Endodermal cell (in vitro differentiated cells): ENCODE measurements at regions not wholly inside any gene's neighbourhood (a gene's known extent, or its start where the extent isn't known, plus 50 kb on each side); places are given as distances from the start of the nearest gene placed in this dataset.

Experiments used
- DNase-seq: peaks from one replicate; pipeline ENCODE4 v3.0.0-alpha.2; 2017
- H3K27ac ChIP-seq: 2 replicates; pipeline ENCODE4 v1.5.1; 2013; ENCODE audit warnings: mild to moderate bottlenecking, low read depth, low read length, moderate library complexity
- H3K27me3 ChIP-seq: 2 replicates; pipeline ENCODE4 v1.6.1; 2013; ENCODE audit warnings: mild to moderate bottlenecking, low read length, moderate library complexity; ENCODE audit not compliant: insufficient read depth, control insufficient read depth, poor library complexity, severe bottlenecking
- H3K36me3 ChIP-seq: 2 replicates; pipeline ENCODE4 v1.7.0; 2013; ENCODE audit warnings: mild to moderate bottlenecking, low read length, moderate library complexity; ENCODE audit not compliant: control insufficient read depth, insufficient read depth
- H3K4me1 ChIP-seq: one replicate; pipeline ENCODE4 v1.7.0; 2013; ENCODE audit warnings: low read length; ENCODE audit not compliant: control insufficient read depth, insufficient read depth
- H3K4me3 ChIP-seq: 2 replicates; pipeline ENCODE4 v1.5.1; 2013; ENCODE audit warnings: mild to moderate bottlenecking, low read length, moderate library complexity
- H3K9ac ChIP-seq: 2 replicates; pipeline ENCODE4 v1.6.1; 2013; ENCODE audit warnings: mild to moderate bottlenecking, low read length, moderate library complexity; ENCODE audit not compliant: poor library complexity, severe bottlenecking; ENCODE audit errors: extremely low read depth
- H3K9me3 ChIP-seq: 2 replicates; pipeline ENCODE4 v1.6.1; 2013; ENCODE audit warnings: mild to moderate bottlenecking, low read length, moderate library complexity; ENCODE audit not compliant: control insufficient read depth
- H3K27ac Mint-ChIP-seq: 2 replicates; pipeline ENCODE4 v1.8.0; 2020; ENCODE audit warnings: mixed read lengths
- H3K27me3 Mint-ChIP-seq: 2 replicates; pipeline ENCODE4 v1.8.0; 2021; ENCODE audit warnings: mild to moderate bottlenecking, mixed read lengths; ENCODE audit not compliant: insufficient read depth
- H3K36me3 Mint-ChIP-seq: 2 replicates; pipeline ENCODE4 v1.8.0; 2020; ENCODE audit warnings: low read depth, mixed read lengths
- H3K4me1 Mint-ChIP-seq: 2 replicates; pipeline ENCODE4 v1.8.0; 2020; ENCODE audit warnings: mixed read lengths
- H3K4me3 Mint-ChIP-seq: 2 replicates; pipeline ENCODE4 v1.8.0; 2020; ENCODE audit warnings: mild to moderate bottlenecking, moderate library complexity, mixed read lengths
- H3K9me3 Mint-ChIP-seq: 2 replicates; pipeline ENCODE4 v1.8.0; 2020; ENCODE audit warnings: mild to moderate bottlenecking, mixed read lengths
- WGBS, 2 experiments: methylation state at CpG; one replicate each; pipeline versions ENCODE4 v1.1.5 to v1.1.7; 2013; ENCODE audit warnings: missing lambda C conversion rate in 2 of 2, mixed read lengths in 1 of 2; ENCODE audit not compliant: insufficient coverage in 1 of 2, insufficient read length in 1 of 2; 5-methylcytosine and 5-hydroxymethylcytosine counted together
- TF ChIP-seq, protein P1 (sequence below): fragments of 200-600 bp; sonication (generic); conservative IDR thresholded peaks from 2 replicates; pipeline ENCODE4 v1.5.0; 2021; ENCODE audit warnings: antibody characterized with exemption, mild to moderate bottlenecking

DNA sequence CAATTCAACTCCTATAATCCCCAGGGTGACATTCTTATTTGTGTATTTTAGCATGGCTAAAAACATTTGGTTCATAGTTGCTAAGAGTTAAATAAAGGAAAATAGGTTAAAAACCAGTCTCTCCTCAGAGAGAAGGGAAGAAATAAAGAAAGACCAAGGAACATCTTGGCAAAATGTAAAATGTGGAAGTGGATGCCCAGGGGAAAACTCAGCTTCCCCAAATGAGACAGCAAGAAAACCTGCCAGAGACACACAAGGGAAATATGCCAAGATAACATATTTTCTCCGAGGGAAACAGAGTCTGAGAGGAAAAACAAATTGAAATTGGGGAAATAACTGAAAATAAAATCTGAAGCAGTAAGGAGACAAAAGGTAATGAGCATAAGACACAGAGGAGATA, 1569.3 kb downstream of the PCDH18 start:
- Histone ChIP-seq H3K9me3 (peaks cover 19% of the 10 kb centered on the region), H3K4me3 (no peak overlapping the region), H3K27me3 (no peaks in the 10 kb centered on the region), H3K9ac (no peak overlapping the region), H3K36me3 (no peaks in the 10 kb centered on the region), H3K4me1 (no peaks in the 10 kb centered on the region), H3K27ac (no peak overlapping the region)
- Mint-ChIP-seq H3K4me1 (no peaks in the 10 kb centered on the region), H3K36me3 (no peaks in the 10 kb centered on the region), H3K9me3 (peaks cover 14% of the 10 kb centered on the region), H3K4me3 (no peak overlapping the region), H3K27me3 (no peaks in the 10 kb centered on the region), H3K27ac (no peak overlapping the region)
- WGBS, 2 experiments: 80 to 86% methylated on average over 1 of the region's 1 CpG
- DNase-seq: no peak
- TF ChIP-seq, protein P1, sequence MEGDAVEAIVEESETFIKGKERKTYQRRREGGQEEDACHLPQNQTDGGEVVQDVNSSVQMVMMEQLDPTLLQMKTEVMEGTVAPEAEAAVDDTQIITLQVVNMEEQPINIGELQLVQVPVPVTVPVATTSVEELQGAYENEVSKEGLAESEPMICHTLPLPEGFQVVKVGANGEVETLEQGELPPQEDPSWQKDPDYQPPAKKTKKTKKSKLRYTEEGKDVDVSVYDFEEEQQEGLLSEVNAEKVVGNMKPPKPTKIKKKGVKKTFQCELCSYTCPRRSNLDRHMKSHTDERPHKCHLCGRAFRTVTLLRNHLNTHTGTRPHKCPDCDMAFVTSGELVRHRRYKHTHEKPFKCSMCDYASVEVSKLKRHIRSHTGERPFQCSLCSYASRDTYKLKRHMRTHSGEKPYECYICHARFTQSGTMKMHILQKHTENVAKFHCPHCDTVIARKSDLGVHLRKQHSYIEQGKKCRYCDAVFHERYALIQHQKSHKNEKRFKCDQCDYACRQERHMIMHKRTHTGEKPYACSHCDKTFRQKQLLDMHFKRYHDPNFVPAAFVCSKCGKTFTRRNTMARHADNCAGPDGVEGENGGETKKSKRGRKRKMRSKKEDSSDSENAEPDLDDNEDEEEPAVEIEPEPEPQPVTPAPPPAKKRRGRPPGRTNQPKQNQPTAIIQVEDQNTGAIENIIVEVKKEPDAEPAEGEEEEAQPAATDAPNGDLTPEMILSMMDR: no peak

DNA sequence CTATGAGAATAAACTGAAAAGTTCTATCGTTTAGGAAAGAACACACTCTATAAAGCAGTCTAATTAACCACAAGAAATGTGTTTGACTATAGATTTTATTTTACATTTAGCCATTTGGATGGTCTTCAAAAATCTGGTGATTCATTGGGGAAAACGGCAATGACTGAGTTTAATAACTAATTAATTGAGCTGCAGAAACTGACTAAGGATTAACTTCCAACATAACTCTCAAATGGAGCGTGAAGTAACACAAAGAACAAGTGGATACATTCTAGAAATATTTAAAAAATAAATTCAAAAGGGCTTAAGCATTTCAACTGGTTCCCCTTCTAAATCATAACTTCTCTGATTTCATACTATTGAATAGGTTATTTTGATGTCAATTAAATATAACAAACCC, 1582.4 kb downstream of the PCDH18 start:
- TF ChIP-seq, protein P1: no peak
- Mint-ChIP-seq H3K36me3 (no peaks in the 10 kb centered on the region), H3K9me3 (peaks cover 13% of the 10 kb centered on the region), H3K27me3 (no peaks in the 10 kb centered on the region), H3K27ac (no peak overlapping the region), H3K4me1 (no peaks in the 10 kb centered on the region), H3K4me3 (no peak overlapping the region)
- Histone ChIP-seq H3K4me1 (no peaks in the 10 kb centered on the region), H3K27me3 (no peaks in the 10 kb centered on the region), H3K36me3 (no peaks in the 10 kb centered on the region), H3K9ac (no peak overlapping the region), H3K9me3 (peaks cover 15% of the 10 kb centered on the region), H3K27ac (no peak overlapping the region), H3K4me3 (no peak overlapping the region)
- 98% methylated on average over 3 of the region's 3 CpGs; no CpG with 5 or more reads in 1 of the 2 experiments for WGBS, 2 experiments
- DNase-seq: no peak

DNA sequence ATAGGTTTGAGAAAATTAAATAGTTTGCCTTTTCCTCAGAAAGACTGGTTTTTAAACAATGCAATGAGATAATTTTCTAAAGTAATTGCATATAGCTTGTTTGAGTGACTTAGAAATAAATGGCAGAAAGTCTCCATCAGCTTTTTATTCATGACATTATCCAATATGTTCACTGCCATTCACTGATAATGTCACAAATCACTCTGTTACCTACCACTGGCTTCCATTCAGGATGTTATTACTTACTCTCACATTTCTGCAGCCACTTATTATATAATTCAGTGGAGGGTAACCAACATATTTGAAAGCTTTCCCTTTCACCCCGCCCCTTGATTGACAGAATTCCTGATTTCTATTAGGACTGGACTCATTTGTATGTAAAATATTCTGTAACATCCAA, 1583.5 kb downstream of the PCDH18 start:
- no peaks in the 10 kb centered on the region for H3K36me3 Mint-ChIP-seq
- WGBS, 2 experiments: 56% methylated on average over 1 of the region's 1 CpG; no CpG with 5 or more reads in 1 of the 2 experiments
- no peak overlapping the region for H3K4me3 ChIP-seq
- H3K27me3 Mint-ChIP-seq: no peaks in the 10 kb centered on the region
- H3K4me1 Mint-ChIP-seq: no peaks in the 10 kb centered on the region
- H3K9me3 Mint-ChIP-seq: peaks cover 2% of the 10 kb centered on the region
- no peaks in the 10 kb centered on the region for H3K4me1 ChIP-seq
- no peak overlapping the region for H3K27ac Mint-ChIP-seq
- H3K27me3 ChIP-seq: no peaks in the 10 kb centered on the region
- TF ChIP-seq, protein P1: no peak
- H3K9me3 ChIP-seq: peaks cover 4% of the 10 kb centered on the region
- no peak overlapping the region for H3K4me3 Mint-ChIP-seq
- H3K9ac ChIP-seq: no peak overlapping the region
- no peak for DNase-seq
- H3K27ac ChIP-seq: no peak overlapping the region
- H3K36me3 ChIP-seq: no peaks in the 10 kb centered on the region
